ENCODE measurements at regions not wholly inside any gene's neighbourhood (a gene's known extent, or its start where the extent isn't known, plus 50 kb on each side); places are given as distances from the start of the nearest gene placed in this dataset.
"Not testable (repeated sequence)": the region's sequence is repeated elsewhere in the genome, so short reads cannot be mapped to it uniquely, and the experiment has no call there.

DNA sequence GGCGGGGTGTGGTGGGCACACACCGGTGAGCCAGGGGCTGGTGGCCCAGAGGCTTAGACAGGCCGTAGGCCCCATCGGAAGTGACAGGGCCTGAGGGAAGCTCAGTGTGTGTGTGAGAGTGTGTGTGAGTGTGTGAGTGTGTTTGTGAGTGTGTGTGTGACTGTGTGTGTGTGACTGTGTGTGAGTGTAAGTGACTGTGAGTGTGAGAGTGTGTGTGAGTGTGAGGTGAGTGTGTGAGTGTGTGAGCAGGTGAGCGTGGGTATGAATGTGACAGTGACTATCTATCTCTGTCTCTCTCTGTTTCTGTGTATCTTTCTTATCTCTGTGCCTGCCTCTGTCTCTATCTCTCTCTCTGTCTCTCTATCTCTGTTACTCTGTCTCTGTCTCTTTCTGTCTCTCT lies 171.6 kb downstream of the TMEM121 start:
- ATAC-seq (ENCODE audit: poor library complexity); H3K4me1 Mint-ChIP-seq (ENCODE audit: low read depth); intact Hi-C loops (cut with DNase I, micrococcal nuclease); H3K27ac ChIP-seq (ENCODE audit: low read depth in 1 of 2, low read length in 2 of 2); H3K27me3 ChIP-seq (ENCODE audit: control insufficient read depth in 1 of 2, insufficient read depth in 2 of 2, low read length in 2 of 2); POLR2A ChIA-PET; H3K4me3 ChIP-seq (ENCODE audit: low read length); H3K4me1 ChIP-seq (ENCODE audit: insufficient read depth, low read length); H3K4me3 Mint-ChIP-seq; DNase-seq; H3K27ac Mint-ChIP-seq; H3K36me3 Mint-ChIP-seq (ENCODE audit: low read depth); H3K9me3 Mint-ChIP-seq; CTCF ChIA-PET; H3K36me3 ChIP-seq (ENCODE audit: insufficient read depth, low read length); H3K27me3 Mint-ChIP-seq; H3K9me3 ChIP-seq (ENCODE audit: control insufficient read depth in 1 of 2, insufficient read depth in 1 of 2, low read length in 2 of 2): not testable (repeated sequence)

DNA sequence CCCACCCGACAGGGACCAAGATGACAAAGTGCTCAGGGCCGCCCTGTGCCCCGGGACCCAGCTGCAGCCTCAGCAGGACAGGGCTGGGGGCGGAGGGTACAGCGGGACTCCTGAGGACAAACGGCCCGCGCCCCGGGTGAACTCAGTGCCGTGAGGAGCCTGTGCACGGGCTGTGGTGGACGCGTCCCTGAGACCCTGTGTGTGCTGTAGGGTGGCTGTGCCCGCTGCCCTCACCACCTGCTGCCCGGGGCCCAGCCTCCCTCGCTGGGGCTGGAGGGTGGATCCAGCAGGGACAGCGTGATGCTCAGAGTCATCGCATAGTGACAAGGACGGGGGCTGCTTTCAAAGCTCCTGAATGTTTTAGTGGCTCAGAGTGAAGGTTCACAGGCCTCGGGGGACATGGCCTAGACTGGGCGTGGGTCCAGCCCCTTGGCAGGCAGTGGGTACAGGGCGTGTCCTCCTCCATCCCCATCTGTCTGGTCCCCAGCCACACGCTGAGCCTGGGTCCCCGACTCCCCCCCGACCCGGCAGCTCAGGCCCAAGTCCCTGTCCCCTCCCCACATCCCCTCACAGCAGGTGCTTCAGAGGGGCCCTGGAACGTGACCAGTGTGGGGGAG lies 172.7 kb downstream of the TMEM121 start:
- DNase-seq; intact Hi-C loops (cut with DNase I, micrococcal nuclease); H3K27ac Mint-ChIP-seq; ATAC-seq (ENCODE audit: poor library complexity); H3K4me1 ChIP-seq (ENCODE audit: insufficient read depth, low read length); CTCF ChIA-PET; H3K4me3 Mint-ChIP-seq; H3K27me3 Mint-ChIP-seq; H3K4me3 ChIP-seq (ENCODE audit: low read length); H3K36me3 Mint-ChIP-seq (ENCODE audit: low read depth); H3K9me3 Mint-ChIP-seq; H3K36me3 ChIP-seq (ENCODE audit: insufficient read depth, low read length); POLR2A ChIA-PET; H3K9me3 ChIP-seq (ENCODE audit: control insufficient read depth in 1 of 2, insufficient read depth in 1 of 2, low read length in 2 of 2); H3K27me3 ChIP-seq (ENCODE audit: control insufficient read depth in 1 of 2, insufficient read depth in 2 of 2, low read length in 2 of 2); H3K4me1 Mint-ChIP-seq (ENCODE audit: low read depth); H3K27ac ChIP-seq (ENCODE audit: low read depth in 1 of 2, low read length in 2 of 2): not testable (repeated sequence)

DNA sequence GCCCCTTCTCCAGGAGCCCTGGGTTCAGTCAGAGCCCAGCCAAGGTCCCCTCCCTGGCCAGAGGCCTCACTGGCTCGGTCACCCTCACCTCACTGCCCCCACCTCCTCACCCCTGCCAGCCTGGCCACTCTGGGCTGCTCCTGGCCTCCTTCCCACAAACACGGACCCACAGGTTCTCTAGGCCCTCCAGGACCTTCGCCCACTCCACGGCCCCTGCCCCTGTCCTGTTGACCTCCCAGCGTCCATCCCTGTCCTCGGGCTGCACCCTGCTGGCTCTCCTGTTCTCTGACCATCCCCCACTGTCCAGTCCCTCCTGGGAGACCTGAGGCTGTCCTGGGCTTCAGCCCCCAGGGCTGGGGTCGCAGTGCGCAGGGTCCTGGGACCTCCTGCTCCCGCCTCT lies 173.3 kb downstream of the TMEM121 start:
- intact Hi-C loops (cut with DNase I, micrococcal nuclease) = loop anchor here in 1 of 2 experiments (2.0 kb wide), 1 partner anchor 117 kb away; no protein-coding TSS in a partner anchor

DNA sequence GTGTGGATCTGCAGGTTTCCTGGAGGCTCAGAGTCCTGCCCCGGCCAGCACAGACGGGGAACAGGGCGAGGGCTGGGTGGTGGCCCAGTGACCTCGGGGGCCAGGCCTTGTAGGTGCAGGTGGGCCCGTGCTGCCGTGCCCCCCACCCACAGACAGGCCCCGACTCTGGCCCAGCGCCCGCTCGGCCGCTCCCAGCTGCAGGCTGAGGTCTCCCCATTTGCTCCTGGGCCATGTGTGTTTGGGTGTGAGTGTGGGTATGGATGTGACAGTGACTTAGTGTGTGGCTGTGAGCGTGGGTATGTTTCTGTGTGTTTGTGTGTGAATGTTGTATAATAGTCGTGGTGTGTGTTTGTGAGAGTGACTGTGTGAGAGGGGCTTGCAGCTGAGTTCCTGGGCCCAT lies 173.8 kb downstream of the TMEM121 start:
- H3K36me3 ChIP-seq (ENCODE audit: insufficient read depth, low read length); H3K4me1 ChIP-seq (ENCODE audit: insufficient read depth, low read length); H3K27me3 ChIP-seq (ENCODE audit: control insufficient read depth in 1 of 2, insufficient read depth in 2 of 2, low read length in 2 of 2); H3K27ac Mint-ChIP-seq; H3K4me3 Mint-ChIP-seq; H3K36me3 Mint-ChIP-seq (ENCODE audit: low read depth); H3K4me1 Mint-ChIP-seq (ENCODE audit: low read depth); CTCF ChIA-PET; H3K27ac ChIP-seq (ENCODE audit: low read depth in 1 of 2, low read length in 2 of 2); H3K9me3 Mint-ChIP-seq; H3K9me3 ChIP-seq (ENCODE audit: control insufficient read depth in 1 of 2, insufficient read depth in 1 of 2, low read length in 2 of 2); H3K27me3 Mint-ChIP-seq; H3K4me3 ChIP-seq (ENCODE audit: low read length); ATAC-seq (ENCODE audit: poor library complexity); POLR2A ChIA-PET: not testable (repeated sequence)
- intact Hi-C loops (cut with DNase I, micrococcal nuclease) = loop anchor here in 1 of 2 experiments (2.0 kb wide), 1 partner anchor 117 kb away; no protein-coding TSS in a partner anchor
- DNase-seq = peak in 1 of 14 experiments; percentile 29

More for the DNA sequence above, 173.3 kb downstream of the TMEM121 start:
- H3K4me1 ChIP-seq (ENCODE audit: insufficient read depth, low read length); H3K4me1 Mint-ChIP-seq (ENCODE audit: low read depth); H3K27me3 ChIP-seq (ENCODE audit: control insufficient read depth in 1 of 2, insufficient read depth in 2 of 2, low read length in 2 of 2); ATAC-seq (ENCODE audit: poor library complexity); H3K27ac ChIP-seq (ENCODE audit: low read depth in 1 of 2, low read length in 2 of 2); H3K27me3 Mint-ChIP-seq; H3K36me3 Mint-ChIP-seq (ENCODE audit: low read depth); POLR2A ChIA-PET; H3K4me3 ChIP-seq (ENCODE audit: low read length); H3K4me3 Mint-ChIP-seq; H3K36me3 ChIP-seq (ENCODE audit: insufficient read depth, low read length); CTCF ChIA-PET; H3K9me3 Mint-ChIP-seq; H3K27ac Mint-ChIP-seq; H3K9me3 ChIP-seq (ENCODE audit: control insufficient read depth in 1 of 2, insufficient read depth in 1 of 2, low read length in 2 of 2): not testable (repeated sequence)
- peak in 1 of 14 experiments; percentile 29 for DNase-seq

DNA sequence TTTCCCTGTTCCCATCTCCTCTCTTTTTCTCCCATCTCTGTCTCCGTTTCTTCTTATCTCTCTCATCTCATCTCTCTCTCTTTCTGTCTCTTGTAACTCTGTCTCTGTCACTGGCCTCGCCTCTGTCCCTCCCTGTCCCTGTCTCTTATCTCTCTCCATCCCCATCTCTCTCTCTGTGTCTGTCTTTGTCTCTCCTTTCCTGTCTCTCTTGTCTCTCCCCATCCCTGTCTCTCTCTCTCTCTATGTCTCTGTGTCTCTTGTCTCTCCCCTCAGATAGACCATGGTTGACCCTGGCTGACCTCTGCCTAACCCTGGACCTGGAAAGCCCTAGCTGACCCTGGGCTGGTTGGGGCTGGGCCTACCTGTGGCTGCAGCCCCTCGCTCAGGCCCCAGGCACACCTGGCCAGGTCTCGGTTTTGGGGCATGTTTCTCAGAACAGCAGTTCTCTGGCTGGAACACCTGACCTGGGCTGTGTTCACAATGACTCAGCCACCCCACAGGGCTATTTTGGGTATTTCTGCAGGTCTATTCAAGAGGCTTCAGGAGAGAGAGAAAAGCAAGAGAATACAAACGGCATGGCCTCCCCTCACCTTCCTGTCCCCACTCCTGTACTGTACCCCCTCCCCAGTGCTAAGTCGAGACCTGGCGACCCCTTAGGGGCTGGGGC lies 174.4 kb downstream of the TMEM121 start:
- Mint-ChIP-seq H3K4me1 (ENCODE audit: low read depth) (no peaks in the 10 kb centered on the region), H3K36me3 (ENCODE audit: low read depth) (no peaks in the 10 kb centered on the region), H3K4me3 (no peak overlapping the region), H3K27ac (no peak overlapping the region), H3K9me3 (no peaks in the 10 kb centered on the region), H3K27me3 (no peaks in the 10 kb centered on the region)
- Histone ChIP-seq H3K4me3 (ENCODE audit: low read length) (no peak overlapping the region), H3K4me1 (ENCODE audit: insufficient read depth, low read length) (no peaks in the 10 kb centered on the region), H3K36me3 (ENCODE audit: insufficient read depth, low read length) (no peaks in the 10 kb centered on the region), H3K9me3 (ENCODE audit: control insufficient read depth in 1 of 2, insufficient read depth in 1 of 2, low read length in 2 of 2) (no peaks in the 10 kb centered on the region), H3K27ac (ENCODE audit: low read depth in 1 of 2, low read length in 2 of 2) (no peak overlapping the region), H3K27me3 (ENCODE audit: control insufficient read depth in 1 of 2, insufficient read depth in 2 of 2, low read length in 2 of 2) (no peaks in the 10 kb centered on the region)
- intact Hi-C loops (cut with DNase I, micrococcal nuclease) = loop anchor here in 1 of 2 experiments (2.0 kb wide), 1 partner anchor 118 kb away; no protein-coding TSS in a partner anchor
- no peak for ATAC-seq (ENCODE audit: poor library complexity)
- CTCF ChIA-PET = no interaction called here
- DNase-seq = no peak
- POLR2A ChIA-PET = no interaction called here
- TF ChIP-seq, protein P1, sequence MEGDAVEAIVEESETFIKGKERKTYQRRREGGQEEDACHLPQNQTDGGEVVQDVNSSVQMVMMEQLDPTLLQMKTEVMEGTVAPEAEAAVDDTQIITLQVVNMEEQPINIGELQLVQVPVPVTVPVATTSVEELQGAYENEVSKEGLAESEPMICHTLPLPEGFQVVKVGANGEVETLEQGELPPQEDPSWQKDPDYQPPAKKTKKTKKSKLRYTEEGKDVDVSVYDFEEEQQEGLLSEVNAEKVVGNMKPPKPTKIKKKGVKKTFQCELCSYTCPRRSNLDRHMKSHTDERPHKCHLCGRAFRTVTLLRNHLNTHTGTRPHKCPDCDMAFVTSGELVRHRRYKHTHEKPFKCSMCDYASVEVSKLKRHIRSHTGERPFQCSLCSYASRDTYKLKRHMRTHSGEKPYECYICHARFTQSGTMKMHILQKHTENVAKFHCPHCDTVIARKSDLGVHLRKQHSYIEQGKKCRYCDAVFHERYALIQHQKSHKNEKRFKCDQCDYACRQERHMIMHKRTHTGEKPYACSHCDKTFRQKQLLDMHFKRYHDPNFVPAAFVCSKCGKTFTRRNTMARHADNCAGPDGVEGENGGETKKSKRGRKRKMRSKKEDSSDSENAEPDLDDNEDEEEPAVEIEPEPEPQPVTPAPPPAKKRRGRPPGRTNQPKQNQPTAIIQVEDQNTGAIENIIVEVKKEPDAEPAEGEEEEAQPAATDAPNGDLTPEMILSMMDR (IDR thresholded peaks at IDR 0.05) = no peak

Data from CD4-positive, alpha-beta T cell (primary cell).